SK-N-SH (cell line): ENCODE measurements at regions not wholly inside any gene's neighbourhood (a gene's known extent, or its start where the extent isn't known, plus 50 kb on each side); places are given as distances from the start of the nearest gene placed in this dataset.

Experiments used
- CTCF ChIA-PET: fragments of 300-600, 350-600 bp; formaldehyde crosslinking; extraction: SDS; loops from one replicate; lab custom pipeline; 2021; lab: Yijun Ruan, JAX
- POLR2A ChIA-PET: fragments of 350-600 bp; sonication (Branson Sonifier 250); formaldehyde crosslinking; extraction: SDS; loops from one replicate; lab custom pipeline; 2020; ENCODE audit warnings: antibody characterized with exemption, inconsistent platforms; lab: Yijun Ruan, JAX
- DNase-seq: peaks from one replicate; pipeline ENCODE4 v3.0.0; 2012
- H2AFZ ChIP-seq: fragments of 200-600 bp; sonication (generic); 2 replicates; pipeline ENCODE4 v1.8.1; 2016; ENCODE audit warnings: antibody characterized with exemption, mild to moderate bottlenecking, low read depth
- H3F3A ChIP-seq: fragments of 200-600 bp; sonication (generic); replicated peaks from 2 replicates; pipeline ENCODE3; 2016; ENCODE audit warnings: antibody characterized with exemption, mild to moderate bottlenecking; ENCODE audit not compliant: insufficient read depth
- H3K27ac ChIP-seq, 2 experiments: fragments of 200-500 bp in 1 of 2; fragments of 200-600 bp in 1 of 2; sonication (Bioruptor generic) in 1 of 2; sonication (generic), shearing (Covaris generic) in 1 of 2; 2 replicates each; pipeline versions ENCODE4 v1.5.1 to v1.6.1; 2014 to 2016; ENCODE audit warnings: low read depth in 2 of 2, inconsistent platforms in 1 of 2, low read length in 1 of 2, mild to moderate bottlenecking in 1 of 2, mixed read lengths in 1 of 2
- H3K27me3 ChIP-seq: fragments of 200-600 bp; sonication (generic), shearing (Covaris generic); 2 replicates; pipeline ENCODE4 v1.6.1; 2016; ENCODE audit warnings: mixed run types; ENCODE audit not compliant: insufficient read depth
- H3K36me3 ChIP-seq, 2 experiments: fragments of 200-500 bp in 1 of 2; fragments of 200-600 bp in 1 of 2; sonication (Bioruptor generic) in 1 of 2; sonication (generic) in 1 of 2; replicated peaks in 1 of 2; 2 replicates each; pipeline versions ENCODE3 to v1.5.1; 2014 to 2016; ENCODE audit warnings: low read length in 1 of 2, mild to moderate bottlenecking in 1 of 2; ENCODE audit not compliant: insufficient read depth in 2 of 2, control insufficient read depth in 1 of 2
- H3K4me1 ChIP-seq, 2 experiments: fragments of 200-500 bp in 1 of 2; fragments of 200-600 bp in 1 of 2; sonication (Bioruptor generic) in 1 of 2; sonication (generic), shearing (Covaris generic) in 1 of 2; 2 replicates each; pipeline versions ENCODE4 v1.5.1 to v1.6.1; 2014 to 2016; ENCODE audit warnings: low read depth in 1 of 2, low read length in 1 of 2, mixed run types in 1 of 2; ENCODE audit not compliant: insufficient read depth in 2 of 2, control insufficient read depth in 1 of 2
- H3K4me2 ChIP-seq: fragments of 200-600 bp; sonication (generic), shearing (Covaris generic); 2 replicates; pipeline ENCODE4 v1.6.1; 2017; ENCODE audit warnings: mixed run types
- H3K4me3 ChIP-seq, 2 experiments: fragments of 200-500 bp in 1 of 2; fragments of 200-600 bp in 1 of 2; sonication (Bioruptor generic) in 1 of 2; sonication (generic), shearing (Covaris generic) in 1 of 2; 2 replicates each; pipeline versions ENCODE4 v1.5.1 to v1.8.1; 2014 to 2016; ENCODE audit warnings: low read depth in 2 of 2, inconsistent platforms in 1 of 2, low read length in 1 of 2, mild to moderate bottlenecking in 1 of 2, mixed read lengths in 1 of 2, moderate library complexity in 1 of 2
- H3K79me2 ChIP-seq: fragments of 200-600 bp; sonication (generic); 2 replicates; pipeline ENCODE4 v1.8.1; 2017; ENCODE audit warnings: mild to moderate bottlenecking; ENCODE audit not compliant: insufficient read depth
- H3K9ac ChIP-seq: fragments of 200-600 bp; sonication (generic); 2 replicates; pipeline ENCODE4 v1.6.1; 2017; ENCODE audit warnings: mixed run types
- H3K9me2 ChIP-seq: fragments of 200-600 bp; sonication (generic); 2 replicates; pipeline ENCODE4 v1.6.1; 2017; ENCODE audit warnings: mixed run types
- H3K9me3 ChIP-seq: fragments of 200-600 bp; sonication (generic); 2 replicates; pipeline ENCODE4 v1.6.1; 2017; ENCODE audit warnings: mixed run types, mild to moderate bottlenecking, moderate library complexity
- H4K20me1 ChIP-seq: fragments of 200-600 bp; sonication (generic); 2 replicates; pipeline ENCODE4 v1.6.1; 2017; ENCODE audit warnings: mild to moderate bottlenecking, mixed run types; ENCODE audit not compliant: insufficient read depth
- FOXM1 ChIP-seq: IDR thresholded peaks from 2 replicates; pipeline ENCODE4 v1.4.0; 2012; ENCODE audit warnings: low read depth, mild to moderate bottlenecking
- GABPA ChIP-seq: IDR thresholded peaks from 2 replicates; pipeline ENCODE4 v1.4.0; 2012; ENCODE audit warnings: low read depth, mild to moderate bottlenecking
- GATA2 ChIP-seq: sonication (generic); formaldehyde crosslinking; IDR thresholded peaks from 2 replicates; pipeline ENCODE4 v1.5.0; 2020; ENCODE audit warnings: mild to moderate bottlenecking, missing genetic modification reagents
- MXI1 ChIP-seq: IDR thresholded peaks from 2 replicates; pipeline ENCODE4 v1.6.1; 2012; ENCODE audit warnings: mild to moderate bottlenecking, low read depth, low read length, improper control_type of control experiment
- NFIC ChIP-seq: IDR thresholded peaks from 2 replicates; pipeline ENCODE4 v1.4.0; 2012; ENCODE audit warnings: borderline replicate concordance
- POLR2AphosphoS5 ChIP-seq: IDR thresholded peaks from 2 replicates; pipeline ENCODE4 v1.6.1; 2012; ENCODE audit warnings: low read depth, low read length
- TCF12 ChIP-seq: IDR thresholded peaks from 2 replicates; pipeline ENCODE4 v1.4.0; 2012
- WGBS: methylation state at CpG from one replicate; pipeline ENCODE4 v1.1.6; 2017; ENCODE audit warnings: low lambda C conversion rate; 5-methylcytosine and 5-hydroxymethylcytosine counted together
- TF ChIP-seq, protein P1 (sequence below): IDR thresholded peaks from 2 replicates; pipeline ENCODE4 v1.4.0; 2012; ENCODE audit warnings: low read depth
- TF ChIP-seq, protein P2 (sequence below): IDR thresholded peaks from 2 replicates; pipeline ENCODE4 v1.4.0; 2012; ENCODE audit warnings: low read depth, borderline replicate concordance
- TF ChIP-seq, protein P3 (sequence below): fragments of 150-350 bp; IDR thresholded peaks from 2 replicates; pipeline ENCODE4 v1.6.1; 2016; ENCODE audit warnings: mild to moderate bottlenecking, low read depth, low read length
- TF ChIP-seq, protein P4 (sequence below): IDR thresholded peaks from 2 replicates; pipeline ENCODE4 v1.4.0; 2012; ENCODE audit warnings: low read depth, borderline replicate concordance

DNA sequence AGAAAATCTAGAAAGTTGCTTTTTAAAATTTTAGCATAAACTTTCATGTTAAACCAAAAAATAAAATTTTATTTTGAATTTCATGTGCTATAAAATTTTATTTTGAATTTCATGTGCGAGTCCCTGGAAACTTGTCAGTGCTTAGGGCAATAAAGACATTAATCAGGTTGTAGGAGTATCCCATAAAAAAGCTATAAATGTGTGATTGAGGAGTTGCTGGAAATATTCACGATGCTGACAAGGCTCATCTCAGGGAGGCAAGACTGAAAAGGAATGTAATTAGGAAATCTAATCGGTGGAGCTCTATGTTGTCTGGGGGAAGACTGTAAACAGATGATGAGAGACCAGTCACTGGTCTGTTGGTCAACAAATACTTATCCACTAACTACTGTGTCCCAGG is 117.9 kb downstream of the LRIG2 start:
- Histone ChIP-seq H4K20me1 (no peaks in the 10 kb centered on the region), H2AFZ (no peak overlapping the region), H3K4me1 (no peaks in the 10 kb centered on the region; a peak in 1 of 4 replicates), H3K4me2 (no peak overlapping the region), H3K9me2 (no peaks in the 10 kb centered on the region), H3K4me3 (no peak overlapping the region), H3K27me3 (no peaks in the 10 kb centered on the region), H3K79me2 (no peaks in the 10 kb centered on the region), H3K36me3 (no peaks in the 10 kb centered on the region), H3K9me3 (no peaks in the 10 kb centered on the region), H3F3A (no peaks in the 10 kb centered on the region), H3K27ac (no peak overlapping the region), H3K9ac (no peak overlapping the region)
- ChIA-PET CTCF (no interaction called here), POLR2A (no interaction called here)
- DNase-seq = no peak
- 68% methylated on average over 3 of the region's 3 CpGs for WGBS
- TF ChIP-seq, protein P1, sequence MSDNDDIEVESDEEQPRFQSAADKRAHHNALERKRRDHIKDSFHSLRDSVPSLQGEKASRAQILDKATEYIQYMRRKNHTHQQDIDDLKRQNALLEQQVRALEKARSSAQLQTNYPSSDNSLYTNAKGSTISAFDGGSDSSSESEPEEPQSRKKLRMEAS = no peak
- TF ChIP-seq, protein P2, sequence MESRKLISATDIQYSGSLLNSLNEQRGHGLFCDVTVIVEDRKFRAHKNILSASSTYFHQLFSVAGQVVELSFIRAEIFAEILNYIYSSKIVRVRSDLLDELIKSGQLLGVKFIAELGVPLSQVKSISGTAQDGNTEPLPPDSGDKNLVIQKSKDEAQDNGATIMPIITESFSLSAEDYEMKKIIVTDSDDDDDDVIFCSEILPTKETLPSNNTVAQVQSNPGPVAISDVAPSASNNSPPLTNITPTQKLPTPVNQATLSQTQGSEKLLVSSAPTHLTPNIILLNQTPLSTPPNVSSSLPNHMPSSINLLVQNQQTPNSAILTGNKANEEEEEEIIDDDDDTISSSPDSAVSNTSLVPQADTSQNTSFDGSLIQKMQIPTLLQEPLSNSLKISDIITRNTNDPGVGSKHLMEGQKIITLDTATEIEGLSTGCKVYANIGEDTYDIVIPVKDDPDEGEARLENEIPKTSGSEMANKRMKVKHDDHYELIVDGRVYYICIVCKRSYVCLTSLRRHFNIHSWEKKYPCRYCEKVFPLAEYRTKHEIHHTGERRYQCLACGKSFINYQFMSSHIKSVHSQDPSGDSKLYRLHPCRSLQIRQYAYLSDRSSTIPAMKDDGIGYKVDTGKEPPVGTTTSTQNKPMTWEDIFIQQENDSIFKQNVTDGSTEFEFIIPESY = no peak
- TF ChIP-seq, protein P3, sequence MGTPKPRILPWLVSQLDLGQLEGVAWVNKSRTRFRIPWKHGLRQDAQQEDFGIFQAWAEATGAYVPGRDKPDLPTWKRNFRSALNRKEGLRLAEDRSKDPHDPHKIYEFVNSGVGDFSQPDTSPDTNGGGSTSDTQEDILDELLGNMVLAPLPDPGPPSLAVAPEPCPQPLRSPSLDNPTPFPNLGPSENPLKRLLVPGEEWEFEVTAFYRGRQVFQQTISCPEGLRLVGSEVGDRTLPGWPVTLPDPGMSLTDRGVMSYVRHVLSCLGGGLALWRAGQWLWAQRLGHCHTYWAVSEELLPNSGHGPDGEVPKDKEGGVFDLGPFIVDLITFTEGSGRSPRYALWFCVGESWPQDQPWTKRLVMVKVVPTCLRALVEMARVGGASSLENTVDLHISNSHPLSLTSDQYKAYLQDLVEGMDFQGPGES = no peak
- TF ChIP-seq NFIC (no peak), FOXM1 (no peak), MXI1 (no peak), POLR2AphosphoS5 (no peak), GABPA (no peak), GATA2 (CRISPR knock-in tag) (no peak)

DNA sequence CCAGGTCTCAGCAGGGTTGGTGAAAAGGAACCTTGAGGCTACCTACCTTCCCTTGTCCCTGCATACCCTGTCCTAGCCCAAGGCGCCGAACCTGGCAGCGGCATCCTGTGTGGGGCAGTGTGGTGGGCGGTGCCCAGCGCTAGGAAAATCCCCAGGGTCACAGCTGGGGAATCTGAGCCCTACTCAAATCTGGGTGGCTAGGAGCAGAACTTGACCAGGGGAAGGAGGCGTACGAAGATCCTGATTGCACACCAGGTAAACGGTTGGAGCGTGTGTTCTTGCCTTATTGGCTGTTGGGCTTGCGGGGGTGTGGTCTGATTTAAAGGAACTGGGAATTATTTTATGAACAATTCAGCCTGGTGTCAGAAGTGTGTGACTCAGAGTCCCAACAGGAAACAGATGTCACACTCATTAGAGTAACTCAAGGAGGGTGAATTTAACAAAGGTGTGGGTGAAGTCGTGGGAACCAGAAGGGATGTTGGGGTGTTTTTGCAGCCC is 118.6 kb downstream of the LRIG2 start:
- no peak for TF ChIP-seq TCF12
- TF ChIP-seq, protein P4, sequence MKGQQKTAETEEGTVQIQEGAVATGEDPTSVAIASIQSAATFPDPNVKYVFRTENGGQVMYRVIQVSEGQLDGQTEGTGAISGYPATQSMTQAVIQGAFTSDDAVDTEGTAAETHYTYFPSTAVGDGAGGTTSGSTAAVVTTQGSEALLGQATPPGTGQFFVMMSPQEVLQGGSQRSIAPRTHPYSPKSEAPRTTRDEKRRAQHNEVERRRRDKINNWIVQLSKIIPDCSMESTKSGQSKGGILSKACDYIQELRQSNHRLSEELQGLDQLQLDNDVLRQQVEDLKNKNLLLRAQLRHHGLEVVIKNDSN = no peak
- TF ChIP-seq, all 33 proteins: peak for 0
- Histone ChIP-seq H3K4me1 (no peaks in the 10 kb centered on the region; a peak in 1 of 4 replicates), H4K20me1 (no peaks in the 10 kb centered on the region), H3F3A (no peaks in the 10 kb centered on the region), H2AFZ (no peak overlapping the region), H3K27me3 (no peaks in the 10 kb centered on the region), H3K9ac (no peak overlapping the region), H3K9me2 (no peaks in the 10 kb centered on the region), H3K27ac (no peak overlapping the region), H3K4me2 (no peak overlapping the region), H3K36me3 (no peaks in the 10 kb centered on the region), H3K4me3 (no peak overlapping the region), H3K9me3 (no peaks in the 10 kb centered on the region), H3K79me2 (no peaks in the 10 kb centered on the region)
- POLR2A ChIA-PET = no interaction called here
- CTCF ChIA-PET = no interaction called here
- DNase-seq = no peak
- 85% methylated on average over 9 of the region's 11 CpGs for WGBS
